ENCODE measurements at regions not wholly inside any gene's neighbourhood (a gene's known extent, or its start where the extent isn't known, plus 50 kb on each side); places are given as distances from the start of the nearest gene placed in this dataset.

DNA sequence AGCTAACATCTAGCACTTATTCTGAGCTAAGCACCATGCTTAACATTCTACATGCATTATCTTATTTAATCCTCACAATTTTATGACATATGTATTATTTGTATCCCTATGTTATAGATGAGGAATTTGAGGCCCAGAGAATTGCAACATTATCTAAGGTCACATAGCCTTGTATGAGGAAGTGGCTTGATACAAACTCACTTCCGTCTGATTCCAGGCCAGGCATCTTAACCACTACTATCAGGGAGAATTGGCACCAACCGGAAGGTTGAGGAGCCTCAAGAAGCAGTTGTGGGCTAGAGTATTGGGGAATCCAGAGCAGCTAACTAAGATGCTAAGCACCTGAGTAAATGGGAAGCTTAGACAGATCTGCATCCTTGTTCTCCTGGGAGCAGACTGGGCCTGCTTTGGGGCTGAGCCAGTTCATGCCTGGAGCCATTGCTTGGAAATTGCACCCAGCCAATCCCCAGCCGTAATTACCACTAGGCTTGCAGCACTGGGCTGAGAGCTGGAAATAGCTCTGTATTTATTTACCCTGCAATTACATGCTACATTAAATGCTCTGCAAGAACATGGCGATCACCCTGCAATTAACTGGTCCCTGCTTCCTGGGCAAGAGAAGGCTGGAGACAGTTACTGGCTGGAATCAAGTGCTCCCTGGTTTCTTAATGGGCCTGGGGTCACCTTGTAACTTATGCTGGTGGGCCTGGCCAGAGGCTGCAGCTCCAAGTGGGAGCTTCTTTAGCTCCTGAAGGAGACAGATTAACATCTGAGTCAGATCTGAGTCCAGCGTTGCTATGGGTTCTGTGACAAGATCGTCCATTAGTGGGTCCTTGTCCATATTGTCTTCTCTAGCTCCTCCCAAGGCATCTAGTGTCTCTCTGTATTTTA lies 273.1 kb upstream of the CCL2 start:
- intact Hi-C loops (cut with micrococcal nuclease; ENCODE audit: unreplicated experiment) = no loop called here
- no peaks in the 10 kb centered on the region for H3K9me3 ChIP-seq (ENCODE audit: low read depth, low read length, poor library complexity, severe bottlenecking)
- no peak for DNase-seq (ENCODE audit: low spot score)
- BruUV-seq (replicated peaks) = no TSS peak
- H3K36me3 ChIP-seq (ENCODE audit: insufficient read depth, low read length, poor library complexity, severe bottlenecking) = no peaks in the 10 kb centered on the region
- TF ChIP-seq, protein P1, sequence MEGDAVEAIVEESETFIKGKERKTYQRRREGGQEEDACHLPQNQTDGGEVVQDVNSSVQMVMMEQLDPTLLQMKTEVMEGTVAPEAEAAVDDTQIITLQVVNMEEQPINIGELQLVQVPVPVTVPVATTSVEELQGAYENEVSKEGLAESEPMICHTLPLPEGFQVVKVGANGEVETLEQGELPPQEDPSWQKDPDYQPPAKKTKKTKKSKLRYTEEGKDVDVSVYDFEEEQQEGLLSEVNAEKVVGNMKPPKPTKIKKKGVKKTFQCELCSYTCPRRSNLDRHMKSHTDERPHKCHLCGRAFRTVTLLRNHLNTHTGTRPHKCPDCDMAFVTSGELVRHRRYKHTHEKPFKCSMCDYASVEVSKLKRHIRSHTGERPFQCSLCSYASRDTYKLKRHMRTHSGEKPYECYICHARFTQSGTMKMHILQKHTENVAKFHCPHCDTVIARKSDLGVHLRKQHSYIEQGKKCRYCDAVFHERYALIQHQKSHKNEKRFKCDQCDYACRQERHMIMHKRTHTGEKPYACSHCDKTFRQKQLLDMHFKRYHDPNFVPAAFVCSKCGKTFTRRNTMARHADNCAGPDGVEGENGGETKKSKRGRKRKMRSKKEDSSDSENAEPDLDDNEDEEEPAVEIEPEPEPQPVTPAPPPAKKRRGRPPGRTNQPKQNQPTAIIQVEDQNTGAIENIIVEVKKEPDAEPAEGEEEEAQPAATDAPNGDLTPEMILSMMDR (conservative IDR thresholded peaks at IDR 0.05; ENCODE audit: low read depth, low read length) = no peak
- no peak for TF ChIP-seq EZH2 (IDR thresholded peaks at IDR 0.05; ENCODE audit: borderline replicate concordance, low read depth, low read length, poor library complexity, severe bottlenecking)
- no peak overlapping the region for H3K4me3 ChIP-seq (ENCODE audit: low read depth, low read length, poor library complexity, severe bottlenecking)
- ChIA-PET POLR2A (ENCODE audit: low non-redundant PET) (no interaction called here), CTCF (no interaction called here)
- H3K27me3 ChIP-seq (replicated peaks; ENCODE audit: insufficient read depth, low read depth, low read length, poor library complexity) = no peaks in the 10 kb centered on the region
- no peak overlapping the region for H3K27ac ChIP-seq (ENCODE audit: low read depth, low read length, poor library complexity, severe bottlenecking)
- H3K4me1 ChIP-seq (ENCODE audit: insufficient read depth, low read length, poor library complexity, severe bottlenecking) = no peaks in the 10 kb centered on the region

DNA sequence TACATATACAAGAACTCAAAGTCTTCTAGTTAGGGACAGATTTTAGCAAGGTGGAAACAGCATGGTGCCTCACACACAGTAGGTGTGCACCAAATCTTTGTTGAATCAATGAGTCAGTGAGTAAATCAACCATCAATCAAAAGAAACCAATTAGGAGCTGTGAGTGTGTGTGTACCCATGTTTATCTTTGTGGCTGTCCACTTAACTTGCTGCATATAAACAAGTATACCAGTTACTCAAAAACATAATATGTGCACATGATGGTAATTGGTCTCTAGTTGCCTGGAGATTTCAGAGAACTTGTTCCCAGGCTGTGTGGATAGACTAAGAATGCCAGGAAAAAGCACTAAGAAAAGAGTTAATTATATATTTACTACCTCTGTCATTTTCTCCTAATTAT lies 272.2 kb upstream of the CCL2 start:
- Histone ChIP-seq H3K36me3 (ENCODE audit: insufficient read depth, low read length, poor library complexity, severe bottlenecking) (no peaks in the 10 kb centered on the region), H3K27ac (ENCODE audit: low read depth, low read length, poor library complexity, severe bottlenecking) (no peak overlapping the region), H3K4me3 (ENCODE audit: low read depth, low read length, poor library complexity, severe bottlenecking) (no peak overlapping the region), H3K9me3 (ENCODE audit: low read depth, low read length, poor library complexity, severe bottlenecking) (no peaks in the 10 kb centered on the region), H3K27me3 (replicated peaks; ENCODE audit: insufficient read depth, low read depth, low read length, poor library complexity) (no peaks in the 10 kb centered on the region), H3K4me1 (ENCODE audit: insufficient read depth, low read length, poor library complexity, severe bottlenecking) (no peaks in the 10 kb centered on the region)
- POLR2A ChIA-PET (ENCODE audit: low non-redundant PET) = no interaction called here
- no TSS peak for BruUV-seq (replicated peaks)
- TF ChIP-seq EZH2 (IDR thresholded peaks at IDR 0.05; ENCODE audit: borderline replicate concordance, low read depth, low read length, poor library complexity, severe bottlenecking) = no peak
- TF ChIP-seq, protein P1 (conservative IDR thresholded peaks at IDR 0.05; ENCODE audit: low read depth, low read length) = no peak
- CTCF ChIA-PET = no interaction called here
- intact Hi-C loops (cut with micrococcal nuclease; ENCODE audit: unreplicated experiment) = no loop called here
- DNase-seq (ENCODE audit: low spot score) = no peak

GRCh38 chr17:33983824-33984574 lies 271.1 kb upstream of the CCL2 start:
- no peaks in the 10 kb centered on the region for H3K9me3 ChIP-seq (ENCODE audit: low read depth, low read length, poor library complexity, severe bottlenecking)
- H3K27me3 ChIP-seq (replicated peaks; ENCODE audit: insufficient read depth, low read depth, low read length, poor library complexity) = no peaks in the 10 kb centered on the region
- CTCF ChIA-PET = no interaction called here
- POLR2A ChIA-PET (ENCODE audit: low non-redundant PET) = no interaction called here
- H3K4me1 ChIP-seq (ENCODE audit: insufficient read depth, low read length, poor library complexity, severe bottlenecking) = no peaks in the 10 kb centered on the region
- intact Hi-C loops (cut with micrococcal nuclease; ENCODE audit: unreplicated experiment) = no loop called here
- TF ChIP-seq EZH2 (IDR thresholded peaks at IDR 0.05; ENCODE audit: borderline replicate concordance, low read depth, low read length, poor library complexity, severe bottlenecking) = no peak
- TF ChIP-seq, protein P1 (conservative IDR thresholded peaks at IDR 0.05; ENCODE audit: low read depth, low read length) = no peak
- H3K27ac ChIP-seq (ENCODE audit: low read depth, low read length, poor library complexity, severe bottlenecking) = no peak overlapping the region
- H3K4me3 ChIP-seq (ENCODE audit: low read depth, low read length, poor library complexity, severe bottlenecking) = no peak overlapping the region
- DNase-seq (ENCODE audit: low spot score) = no peak
- no peaks in the 10 kb centered on the region for H3K36me3 ChIP-seq (ENCODE audit: insufficient read depth, low read length, poor library complexity, severe bottlenecking)
- BruUV-seq (replicated peaks) = no TSS peak
